Tibial nerve (tissue), 4 donors: ENCODE measurements at regions not wholly inside any gene's neighbourhood (a gene's known extent, or its start where the extent isn't known, plus 50 kb on each side); places are given as distances from the start of the nearest gene placed in this dataset.
"Not testable (repeated sequence)": the region's sequence is repeated elsewhere in the genome, so short reads cannot be mapped to it uniquely, and the experiment has no call there.

ENCODE experiments used
- DNase-seq, 2 donors: peaks; one replicate each; pipeline ENCODE4 v3.0.0-alpha.2; 2019; ENCODE audit warnings: low spot score in 2 of 2
- H3K27ac ChIP-seq, 4 donors: fragments of 200-600 bp; sonication (generic) in 3 of 4; one replicate each; pipeline ENCODE4 v1.5.1; 2017 to 2019; ENCODE audit warnings: mild to moderate bottlenecking in 1 of 4
- H3K27me3 ChIP-seq, 2 donors: fragments of 200-600 bp; sonication (generic) in 1 of 2; one replicate each; pipeline versions ENCODE4 v1.5.1 to v1.6.0; 2017 to 2019
- H3K36me3 ChIP-seq, 3 donors: fragments of 200-600 bp; sonication (generic); one replicate each; pipeline ENCODE4 v1.5.1; 2018 to 2019
- H3K4me1 ChIP-seq, 4 donors: fragments of 200-600 bp; sonication (generic) in 3 of 4; one replicate each; pipeline ENCODE4 v1.5.1; 2017 to 2019
- H3K4me3 ChIP-seq, 4 donors: fragments of 200-600 bp; sonication (generic) in 3 of 4; one replicate each; pipeline ENCODE4 v1.5.1; 2017 to 2019; ENCODE audit warnings: mild to moderate bottlenecking in 1 of 4, moderate library complexity in 1 of 4
- H3K9me3 ChIP-seq, 4 donors: fragments of 200-600 bp; sonication (generic) in 3 of 4; one replicate each; pipeline ENCODE4 v1.5.1; 2017 to 2019
- CTCF ChIP-seq, 5 experiments: fragments of 200-600 bp in 3 of 5; fragments of 450-650 bp in 2 of 5; sonication (generic) in 3 of 5; IDR thresholded peaks; one replicate each; pipeline ENCODE4 v1.5.1; 2016 to 2019; ENCODE audit warnings: antibody characterized with exemption in 5 of 5, mild to moderate bottlenecking in 3 of 5, moderate library complexity in 2 of 5
- EP300 ChIP-seq, 2 donors: sonication (generic); formaldehyde crosslinking; IDR thresholded peaks; one replicate each; pipeline ENCODE4 v1.6.1; 2017; ENCODE audit warnings: antibody characterized with exemption in 2 of 2, mild to moderate bottlenecking in 1 of 2
- POLR2A ChIP-seq, 2 donors: fragments of 450-650 bp; IDR thresholded peaks; one replicate each; pipeline ENCODE4 v1.6.1; 2017; ENCODE audit warnings: antibody characterized with exemption in 2 of 2, mild to moderate bottlenecking in 2 of 2, moderate library complexity in 2 of 2
- WGBS, 2 donors: methylation state at CpG; one replicate each; pipeline ENCODE4 v1.1.5; 2018; 5-methylcytosine and 5-hydroxymethylcytosine counted together

DNA sequence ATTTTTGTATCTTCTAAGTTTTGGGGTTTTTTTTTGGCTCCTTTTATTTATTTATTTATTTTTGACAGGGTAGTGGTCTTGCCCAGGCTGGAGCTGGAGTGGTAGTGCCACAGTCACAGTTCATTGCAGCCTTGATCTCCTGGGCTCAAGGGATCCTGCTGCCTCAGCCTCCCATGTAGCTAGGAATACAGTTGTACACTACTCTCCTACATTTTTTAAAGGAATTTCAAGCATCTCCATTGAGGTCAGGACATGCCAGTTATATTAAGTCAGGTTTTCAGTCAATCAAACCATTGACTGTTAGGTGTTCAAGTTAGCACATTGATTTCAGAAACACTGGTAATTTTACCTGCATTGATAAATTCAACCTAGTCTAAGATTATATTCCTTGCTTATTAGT is 480.5 kb upstream of the SPRY2 start:
- peaks cover 0 to 15% (median 2%) of the 10 kb centered on the region in 4 donors for H3K9me3 ChIP-seq
- no peaks in the 10 kb centered on the region for H3K27me3 ChIP-seq
- TF ChIP-seq CTCF (IDR thresholded peaks at IDR 0.05) (no peak), POLR2A (IDR thresholded peaks at IDR 0.05) (no peak), EP300 (IDR thresholded peaks at IDR 0.05) (no peak)
- no peak for DNase-seq
- no peaks in the 10 kb centered on the region for H3K36me3 ChIP-seq
- no peak overlapping the region for H3K4me3 ChIP-seq
- H3K4me1 ChIP-seq: peaks cover 0 to 6% (median 0%) of the 10 kb centered on the region in 4 donors
- H3K27ac ChIP-seq: no peak overlapping the region

DNA sequence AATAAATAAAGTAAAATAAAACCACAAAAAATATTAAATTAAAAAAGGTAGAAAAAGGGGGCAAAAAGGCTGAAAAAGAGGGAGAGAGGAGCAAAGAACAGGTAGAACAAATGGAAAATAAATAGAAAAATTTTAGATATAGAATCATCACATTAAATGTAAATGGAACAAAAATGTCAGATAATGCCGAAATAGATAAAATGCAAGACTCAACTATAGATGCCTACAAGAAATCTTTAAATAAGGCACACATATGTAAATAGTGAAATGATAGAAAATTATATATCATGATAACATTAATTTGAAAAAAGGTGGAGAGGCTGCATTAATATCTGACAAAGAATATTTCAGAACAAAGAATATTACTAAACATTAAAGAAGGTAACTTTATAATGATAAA is 477.1 kb upstream of the SPRY2 start:
- Histone ChIP-seq H3K27ac (no peak overlapping the region), H3K27me3 (no peaks in the 10 kb centered on the region), H3K36me3 (no peaks in the 10 kb centered on the region), H3K4me3 (no peak overlapping the region), H3K9me3 (peaks cover 0 to 7% (median 0%) of the 10 kb centered on the region in 4 donors), H3K4me1 (no peaks in the 10 kb centered on the region)
- 94 to 100% methylated on average over 1 of the region's 1 CpG for WGBS, 2 donors
- TF ChIP-seq POLR2A (IDR thresholded peaks at IDR 0.05) (no peak), EP300 (IDR thresholded peaks at IDR 0.05) (no peak), CTCF (IDR thresholded peaks at IDR 0.05) (no peak)
- DNase-seq: no peak

- no peak for DNase-seq
- peak in 1 of 2 donors; percentile 62 for TF ChIP-seq EP300 (IDR thresholded peaks at IDR 0.05)
- TF ChIP-seq CTCF (IDR thresholded peaks at IDR 0.05): no peak
- Histone ChIP-seq H3K9me3 (peaks cover 0 to 17% (median 0%) of the 10 kb centered on the region in 4 donors), H3K27me3 (no peaks in the 10 kb centered on the region), H3K4me3 (no peak overlapping the region), H3K36me3 (no peaks in the 10 kb centered on the region), H3K4me1 (no peaks in the 10 kb centered on the region), H3K27ac (no peak overlapping the region)
Measured at GRCh38 chr13:80814541-80814940, 473.6 kb upstream of the SPRY2 start.

DNA sequence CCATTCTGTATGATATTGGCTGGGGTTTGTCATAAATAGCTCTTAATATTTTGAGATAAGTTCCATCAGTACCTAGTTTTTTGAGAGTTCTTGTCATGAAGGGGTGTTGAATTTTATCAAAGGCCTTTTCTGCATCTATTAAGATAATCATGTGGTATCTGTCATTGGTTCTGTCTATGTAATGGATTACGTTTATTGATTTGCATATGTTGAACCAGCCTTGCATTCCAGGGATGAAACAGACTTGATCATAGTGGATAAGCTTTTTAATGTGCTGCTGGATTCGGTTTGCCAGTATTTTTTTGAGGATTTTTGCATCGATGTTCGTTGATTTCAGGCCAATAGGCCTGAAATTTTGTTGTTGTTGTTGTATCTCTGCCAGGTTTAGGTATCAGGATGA is 469.4 kb upstream of the SPRY2 start:
- H3K4me1 ChIP-seq, DNase-seq, H3K36me3 ChIP-seq, H3K27me3 ChIP-seq, H3K27ac ChIP-seq, H3K4me3 ChIP-seq: not testable (repeated sequence)
- WGBS, 2 donors: 93 to 97% methylated on average over 4 of the region's 4 CpGs
- peaks cover 0 to 10% (median 0%) of the 10 kb centered on the region in 4 donors for H3K9me3 ChIP-seq

GRCh38 chr13:80802946-80803345 is 462.0 kb upstream of the SPRY2 start:
- no peak overlapping the region for H3K27ac ChIP-seq
- TF ChIP-seq CTCF (IDR thresholded peaks at IDR 0.05): no peak
- TF ChIP-seq EP300 (IDR thresholded peaks at IDR 0.05): no peak
- no peak for TF ChIP-seq POLR2A (IDR thresholded peaks at IDR 0.05)
- H3K36me3 ChIP-seq: no peaks in the 10 kb centered on the region
- no peak overlapping the region for H3K4me3 ChIP-seq
- H3K27me3 ChIP-seq: no peaks in the 10 kb centered on the region
- DNase-seq: no peak
- H3K4me1 ChIP-seq: peaks cover 0 to 3% (median 0%) of the 10 kb centered on the region in 4 donors
- H3K9me3 ChIP-seq: no peaks in the 10 kb centered on the region
- WGBS, 2 donors: 81 to 84% methylated on average over 3 of the region's 3 CpGs

GRCh38 chr13:80798576-80799133 is 457.7 kb upstream of the SPRY2 start:
- H3K36me3 ChIP-seq: no peaks in the 10 kb centered on the region

More at GRCh38 chr13:80798576-80799133, 457.7 kb upstream of the SPRY2 start:
- no peak for DNase-seq
- TF ChIP-seq CTCF (IDR thresholded peaks at IDR 0.05) (no peak), EP300 (IDR thresholded peaks at IDR 0.05) (no peak), POLR2A (IDR thresholded peaks at IDR 0.05) (no peak)
- Histone ChIP-seq H3K27me3 (no peaks in the 10 kb centered on the region), H3K27ac (no peak overlapping the region), H3K9me3 (no peaks in the 10 kb centered on the region), H3K4me3 (no peak overlapping the region), H3K4me1 (peaks cover 0 to 3% (median 0%) of the 10 kb centered on the region in 4 donors)
- WGBS, 2 donors: 48 to 55% methylated on average over 1 of the region's 1 CpG
